ENCODE measurements at regions not wholly inside any gene's neighbourhood (a gene's known extent, or its start where the extent isn't known, plus 50 kb on each side); places are given as distances from the start of the nearest gene placed in this dataset.

DNA sequence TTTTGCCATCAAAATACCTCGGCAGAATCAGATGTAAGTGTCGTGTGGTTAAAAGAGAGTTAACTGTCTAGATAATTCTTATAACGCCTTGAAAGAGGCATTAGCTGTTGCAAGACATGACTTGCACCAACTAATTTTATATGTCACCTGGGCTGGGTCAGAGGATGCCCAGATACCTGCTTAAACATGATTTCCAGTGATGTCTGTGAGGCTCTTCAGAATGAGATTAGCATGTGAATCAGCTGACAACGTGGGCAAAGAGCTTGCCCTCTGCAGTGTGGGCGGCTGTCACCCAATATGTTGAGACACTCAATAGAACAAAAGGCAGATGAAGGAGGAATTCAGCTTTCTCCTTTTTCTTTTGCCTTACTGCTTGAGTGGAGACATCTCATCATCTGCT is 1180.6 kb downstream of the NLGN4Y start:
- no peak for TF ChIP-seq POLR2AphosphoS5 (IDR thresholded peaks at IDR 0.05; ENCODE audit: low read depth, low read length)
- TF ChIP-seq TAF1 (IDR thresholded peaks at IDR 0.05; ENCODE audit: low read depth, low read length): no peak
- TF ChIP-seq POU2F2 (IDR thresholded peaks at IDR 0.05; ENCODE audit: low read depth, low read length): no peak
- TF ChIP-seq POLR2A (IDR thresholded peaks at IDR 0.05; ENCODE audit: low read depth, low read length): no peak

All from GM12891 (cell line).